ENCODE measurements at regions not wholly inside any gene's neighbourhood (a gene's known extent, or its start where the extent isn't known, plus 50 kb on each side); places are given as distances from the start of the nearest gene placed in this dataset.

GRCh38 chr4:83204731-83205130 is 79.9 kb downstream of the COQ2 start:
- Histone ChIP-seq H3K36me3 (ENCODE audit: insufficient read depth, low read length) (no peaks in the 10 kb centered on the region), H3K4me2 (ENCODE audit: low read length) (no peak overlapping the region), H3K27me3 (ENCODE audit: insufficient read depth, low read length) (no peaks in the 10 kb centered on the region), H3K4me3 (ENCODE audit: low read depth, low read length, poor library complexity, severe bottlenecking) (no peak overlapping the region), H4K20me1 (ENCODE audit: insufficient read depth, low read length) (no peaks in the 10 kb centered on the region), H3K27ac (ENCODE audit: low read depth, low read length, poor library complexity, severe bottlenecking) (no peak overlapping the region), H3K9me2 (ENCODE audit: low read depth, low read length) (no peaks in the 10 kb centered on the region), H3F3A (ENCODE audit: insufficient read depth, low read length) (no peaks in the 10 kb centered on the region), H3K9ac (ENCODE audit: low read length) (no peak overlapping the region), H2AFZ (ENCODE audit: low read length) (no peak overlapping the region), H3K79me2 (ENCODE audit: insufficient read depth, low read length) (no peaks in the 10 kb centered on the region), H3K9me3 (ENCODE audit: low read length) (no peaks in the 10 kb centered on the region), H3K4me1 (ENCODE audit: insufficient read depth, low read length, severe bottlenecking) (no peaks in the 10 kb centered on the region)
- no peak for TF ChIP-seq CTCF (IDR thresholded peaks at IDR 0.05; ENCODE audit: low read length)
- TF ChIP-seq EZH2 (IDR thresholded peaks at IDR 0.05; ENCODE audit: borderline replicate concordance, low read length) = no peak

GRCh38 chr4:83201761-83202160 is 82.8 kb downstream of the COQ2 start:
- Histone ChIP-seq H3K36me3 (ENCODE audit: insufficient read depth, low read length) (no peaks in the 10 kb centered on the region), H3F3A (ENCODE audit: insufficient read depth, low read length) (no peaks in the 10 kb centered on the region), H3K4me3 (ENCODE audit: low read depth, low read length, poor library complexity, severe bottlenecking) (no peak overlapping the region), H4K20me1 (ENCODE audit: insufficient read depth, low read length) (no peaks in the 10 kb centered on the region), H3K9ac (ENCODE audit: low read length) (no peak overlapping the region), H3K9me3 (ENCODE audit: low read length) (no peaks in the 10 kb centered on the region), H2AFZ (ENCODE audit: low read length) (no peak overlapping the region), H3K4me2 (ENCODE audit: low read length) (no peak overlapping the region), H3K79me2 (ENCODE audit: insufficient read depth, low read length) (no peaks in the 10 kb centered on the region), H3K4me1 (ENCODE audit: insufficient read depth, low read length, severe bottlenecking) (peaks cover 10% of the 10 kb centered on the region), H3K27me3 (ENCODE audit: insufficient read depth, low read length) (no peaks in the 10 kb centered on the region), H3K27ac (ENCODE audit: low read depth, low read length, poor library complexity, severe bottlenecking) (no peak overlapping the region), H3K9me2 (ENCODE audit: low read depth, low read length) (no peaks in the 10 kb centered on the region)
- TF ChIP-seq CTCF (IDR thresholded peaks at IDR 0.05; ENCODE audit: low read length) (no peak), EZH2 (IDR thresholded peaks at IDR 0.05; ENCODE audit: borderline replicate concordance, low read length) (no peak)

- H3K36me3 ChIP-seq (ENCODE audit: insufficient read depth, low read length) = no peaks in the 10 kb centered on the region
- H3K4me1 ChIP-seq (ENCODE audit: insufficient read depth, low read length, severe bottlenecking) = peaks cover 10% of the 10 kb centered on the region
- no peak for TF ChIP-seq CTCF (IDR thresholded peaks at IDR 0.05; ENCODE audit: low read length)
- H3K27ac ChIP-seq (ENCODE audit: low read depth, low read length, poor library complexity, severe bottlenecking) = no peak overlapping the region
- H3K9ac ChIP-seq (ENCODE audit: low read length) = no peak overlapping the region
- H3K4me2 ChIP-seq (ENCODE audit: low read length) = no peak overlapping the region
- H3K79me2 ChIP-seq (ENCODE audit: insufficient read depth, low read length) = no peaks in the 10 kb centered on the region
- no peaks in the 10 kb centered on the region for H3K27me3 ChIP-seq (ENCODE audit: insufficient read depth, low read length)
- H4K20me1 ChIP-seq (ENCODE audit: insufficient read depth, low read length) = no peaks in the 10 kb centered on the region
- no peak overlapping the region for H3K4me3 ChIP-seq (ENCODE audit: low read depth, low read length, poor library complexity, severe bottlenecking)
- H3K9me2 ChIP-seq (ENCODE audit: low read depth, low read length) = no peaks in the 10 kb centered on the region
- H3K9me3 ChIP-seq (ENCODE audit: low read length) = no peaks in the 10 kb centered on the region
- H2AFZ ChIP-seq (ENCODE audit: low read length) = peak overlapping the region; percentile 38; the same call in 1 of the 2 replicates
- no peaks in the 10 kb centered on the region for H3F3A ChIP-seq (ENCODE audit: insufficient read depth, low read length)
These were observed 83.2 kb upstream of the PLAC8 start for GRCh38 chr4:83197555-83198235.

All from OCI-LY1 (cell line).